Stimulated activated CD4-positive, alpha-beta T cell treated with anti-CD3 and anti-CD28 coated beads, Interleukin-2, amount 100 ng/mL, for 48 hours (primary cell): ENCODE measurements at regions not wholly inside any gene's neighbourhood (a gene's known extent, or its start where the extent isn't known, plus 50 kb on each side); places are given as distances from the start of the nearest gene placed in this dataset.
"Not testable (repeated sequence)": the region's sequence is repeated elsewhere in the genome, so short reads cannot be mapped to it uniquely, and the experiment has no call there.

ENCODE experiments used
- DNase-seq, 2 donors: peaks; one replicate each; pipeline ENCODE4 v3.0.0-alpha.2; 2020

DNA sequence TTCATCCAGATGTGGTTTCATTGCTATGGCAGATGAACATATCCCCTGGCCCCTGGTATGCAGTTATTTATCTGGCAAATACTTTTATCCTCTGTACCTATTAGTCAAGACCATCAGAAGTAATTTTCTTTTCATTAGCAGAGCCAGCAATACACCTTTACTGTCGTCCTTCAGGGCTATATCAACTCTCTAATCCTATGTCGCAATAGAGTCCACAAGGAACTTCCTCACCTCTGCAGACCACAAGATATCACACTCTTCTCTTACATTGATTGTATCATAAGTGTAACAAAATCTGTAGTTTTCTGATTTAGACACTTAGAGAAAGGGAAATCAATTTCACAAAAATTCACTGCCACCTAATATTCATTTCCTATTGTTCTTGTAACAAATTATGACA is 252.9 kb upstream of the DCC start:
- no peak for DNase-seq

DNA sequence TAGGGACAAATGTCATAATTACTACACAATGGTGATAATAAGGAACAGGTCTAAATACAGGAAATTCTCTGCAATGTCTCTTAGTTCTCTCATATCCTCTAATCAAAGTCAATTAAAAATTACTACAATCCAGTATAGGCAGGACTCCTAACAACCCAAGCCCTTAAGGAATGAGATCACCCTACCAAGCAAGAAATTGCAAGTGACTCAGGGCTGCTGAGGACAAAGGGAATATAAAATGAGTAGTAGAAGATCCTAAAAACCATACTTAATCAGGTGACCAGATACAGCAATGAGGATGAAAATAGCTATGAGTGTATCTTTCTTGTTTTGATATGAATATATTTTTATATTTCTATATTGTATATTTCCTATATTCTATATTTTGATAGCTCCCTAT is 250.0 kb upstream of the DCC start:
- no peak for DNase-seq

DNA sequence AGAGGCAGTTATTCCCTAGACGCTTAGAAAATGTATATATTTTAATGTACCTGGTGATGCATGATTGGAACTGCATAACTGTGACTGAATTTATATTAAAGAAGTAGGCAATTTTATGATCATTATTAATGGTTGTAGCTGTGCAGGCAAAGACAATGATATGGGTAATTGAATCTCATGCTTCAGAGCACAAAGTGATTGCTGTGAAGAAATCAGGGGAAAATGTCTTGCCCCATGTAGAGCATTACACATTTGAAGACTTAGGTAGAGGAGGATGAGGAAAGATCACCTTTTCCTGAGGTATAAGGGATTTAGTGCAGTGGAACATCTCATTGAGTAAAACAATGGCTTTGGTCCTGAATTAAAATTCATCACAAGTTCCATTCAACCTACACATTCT is 246.8 kb upstream of the DCC start:
- DNase-seq: no peak

DNA sequence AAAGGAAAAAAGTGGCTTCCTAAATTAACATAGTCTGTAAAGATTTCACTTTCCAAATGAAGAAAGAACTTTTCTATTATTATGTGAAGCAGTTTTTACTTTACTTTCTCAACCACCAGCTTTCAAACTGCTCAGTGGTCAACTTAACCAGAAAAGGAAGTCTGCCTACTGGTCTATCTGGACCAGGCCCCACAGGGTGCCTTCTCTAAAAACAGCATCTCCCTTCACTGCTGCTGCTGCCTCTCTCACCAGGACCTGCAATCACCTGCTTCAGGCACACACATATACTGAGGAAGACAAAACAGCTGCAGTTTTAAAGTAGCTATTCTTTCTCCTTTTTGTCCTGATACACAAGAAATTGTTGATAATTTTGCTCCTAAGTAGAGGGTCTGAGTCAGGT is 221.3 kb upstream of the DCC start:
- no peak for DNase-seq

DNA sequence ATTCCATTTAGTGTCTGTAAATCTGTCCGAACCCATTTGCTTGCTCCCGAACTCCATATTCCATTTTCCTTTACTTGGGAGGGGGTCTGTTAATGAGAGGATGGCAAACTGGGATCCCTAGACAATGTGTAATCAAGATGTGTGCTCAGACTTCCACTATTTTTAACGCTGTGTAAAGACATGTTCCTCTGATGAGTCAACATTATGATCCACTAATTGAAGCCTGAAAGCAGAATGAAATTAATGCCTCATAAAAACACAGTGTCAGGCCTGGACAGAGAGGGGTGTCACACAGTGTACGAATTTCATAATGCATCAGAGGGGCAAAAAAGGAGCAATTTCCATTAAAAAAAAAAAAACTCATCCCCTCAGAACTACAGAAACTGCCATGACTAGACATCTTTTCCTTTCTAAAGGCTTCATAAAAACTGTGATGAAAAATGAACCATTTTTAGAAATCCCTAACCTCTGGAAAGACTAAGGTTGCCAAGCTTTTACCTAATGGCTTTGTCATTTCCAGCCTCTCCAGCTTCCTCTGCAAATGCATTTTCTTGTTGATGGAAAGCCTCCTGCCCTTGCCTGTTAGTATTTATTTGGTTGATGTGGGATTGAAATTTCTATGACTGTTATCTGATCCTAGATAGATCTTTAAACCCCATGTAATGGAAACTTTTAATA is 209.2 kb upstream of the DCC start:
- no peak for DNase-seq

DNA sequence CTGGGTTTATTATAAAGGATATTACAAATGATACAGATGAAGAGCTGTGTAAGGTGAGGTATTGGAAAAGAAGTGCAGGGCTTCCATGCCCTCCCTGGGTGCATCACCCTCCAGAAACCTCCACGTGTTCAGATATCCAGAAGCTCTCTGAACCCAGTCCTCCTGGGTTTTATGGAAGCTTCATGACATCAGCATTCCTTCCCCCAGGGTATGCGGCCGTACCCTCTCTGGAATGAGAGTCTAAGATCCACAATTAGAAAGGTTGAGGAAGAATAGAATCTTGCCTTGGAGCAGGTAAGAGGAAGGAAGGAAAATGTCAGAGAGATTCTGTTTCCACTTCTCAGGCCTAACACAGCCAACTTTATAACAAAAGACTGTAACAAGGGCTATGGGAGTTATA is 208.2 kb upstream of the DCC start:
- no peak for DNase-seq

DNA sequence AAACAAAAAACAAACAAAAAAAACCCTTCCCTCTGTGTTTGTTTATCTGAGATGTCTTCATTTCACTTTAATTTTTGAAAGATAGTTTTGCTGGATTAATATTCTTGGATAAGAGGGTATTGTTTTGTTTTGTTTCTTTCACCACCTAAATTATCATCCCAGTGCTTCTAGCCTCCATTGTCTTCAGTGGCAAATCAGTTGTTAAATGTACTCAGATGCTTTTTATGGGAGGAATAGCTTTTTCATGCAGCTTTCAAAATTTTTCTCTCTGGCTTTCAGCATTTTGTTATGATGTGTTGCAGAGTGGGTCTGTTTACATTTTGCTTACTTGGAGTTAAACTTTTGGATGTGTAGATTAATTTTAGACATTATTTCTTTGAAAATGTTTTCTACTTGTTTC is 203.5 kb upstream of the DCC start:
- no peak for DNase-seq

DNA sequence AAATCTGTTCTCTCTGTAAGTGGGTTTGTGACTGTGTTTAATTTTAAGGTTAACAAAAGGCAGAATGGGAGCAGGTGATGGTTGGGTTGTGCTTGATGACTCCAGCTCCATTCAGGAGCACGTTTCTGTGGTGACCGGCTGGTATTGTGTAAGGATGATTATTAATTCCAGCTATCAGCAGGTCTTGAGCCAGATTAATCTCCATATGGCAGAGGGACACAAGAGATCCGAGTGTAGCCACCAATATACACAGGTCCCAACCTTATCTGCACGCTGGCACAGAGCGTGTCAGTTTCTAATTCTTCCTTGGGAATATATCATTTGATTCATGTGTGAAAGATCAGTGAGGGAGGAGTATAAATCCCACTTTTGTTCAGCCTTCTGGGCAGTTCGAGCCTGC is 199.0 kb upstream of the DCC start:
- DNase-seq: no peak

DNA sequence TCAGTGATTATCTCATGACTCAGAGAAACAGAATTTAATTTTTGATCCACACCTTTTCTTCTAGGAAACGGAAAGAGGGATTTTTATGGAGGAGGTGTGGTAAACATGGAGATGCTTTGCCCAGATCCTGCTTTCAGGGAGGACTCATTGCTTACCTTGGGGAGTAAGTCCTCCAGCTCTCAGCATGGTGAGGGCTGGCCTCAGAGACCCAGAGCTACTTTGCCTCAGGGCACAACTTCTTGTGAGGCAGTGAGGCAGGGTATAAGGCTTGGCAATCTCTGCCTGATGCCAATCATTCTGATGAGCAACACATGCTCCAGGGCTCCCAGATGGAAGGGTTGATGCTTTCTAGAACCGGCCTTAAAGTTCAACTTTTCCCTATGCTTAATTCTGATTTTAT is 189.9 kb upstream of the DCC start:
- no peak for DNase-seq

DNA sequence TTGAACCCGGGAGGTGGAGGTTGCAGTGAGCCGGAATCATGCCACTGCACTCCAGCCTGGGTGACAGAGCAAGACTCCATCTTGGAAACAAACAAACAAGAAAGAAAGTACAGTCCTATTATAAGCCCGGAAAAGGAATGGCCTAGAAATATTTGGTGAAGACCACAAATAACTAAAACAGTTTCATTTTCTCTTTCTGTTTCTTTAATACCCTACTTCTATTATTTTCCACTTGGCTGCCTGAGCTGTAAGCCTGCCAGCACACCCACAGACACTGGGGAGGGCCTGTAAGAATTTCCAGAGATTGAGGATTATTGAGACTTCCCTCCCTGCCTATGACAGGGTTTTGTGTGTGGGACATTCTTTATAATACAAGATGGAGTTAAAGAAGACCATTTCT is 188.0 kb upstream of the DCC start:
- DNase-seq: no peak

DNA sequence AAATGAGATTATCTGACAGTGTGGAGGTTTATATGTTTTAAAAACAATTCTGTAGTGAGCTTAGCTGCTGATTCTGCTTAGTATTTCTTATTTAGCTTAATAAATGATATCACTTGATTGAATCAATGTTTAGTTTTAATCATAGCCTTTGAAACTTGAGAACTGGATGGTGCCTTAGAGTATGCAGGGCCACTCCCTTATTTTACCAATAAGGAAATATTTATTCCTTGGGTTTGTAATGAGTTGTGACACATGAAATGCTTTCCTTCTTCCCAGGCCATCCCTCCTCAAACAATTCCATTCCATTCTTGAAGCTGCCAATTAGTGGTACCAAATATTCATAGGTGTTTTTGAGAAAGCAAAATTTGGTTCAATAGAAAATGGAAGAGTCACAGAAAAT is 183.8 kb upstream of the DCC start:
- no peak for DNase-seq

DNA sequence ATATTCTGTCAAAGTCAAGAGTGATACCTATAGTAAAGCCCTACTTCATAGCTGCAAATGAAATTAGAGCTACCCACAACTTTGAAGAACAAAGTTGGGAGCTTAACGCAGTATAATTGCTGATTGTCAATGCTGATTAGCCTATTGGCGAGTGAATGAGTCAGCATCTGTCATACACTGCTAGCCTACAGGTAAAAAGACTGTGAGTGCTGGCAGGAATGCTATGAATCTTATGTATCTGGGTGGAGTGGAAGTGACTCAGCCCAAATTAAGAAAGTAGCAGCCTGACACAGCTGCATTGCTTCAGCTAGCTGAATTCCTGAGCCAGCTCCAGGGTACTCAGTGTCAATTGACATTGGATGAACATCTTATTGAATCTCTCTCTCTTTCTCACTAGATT is 179.4 kb upstream of the DCC start:
- DNase-seq: no peak

DNA sequence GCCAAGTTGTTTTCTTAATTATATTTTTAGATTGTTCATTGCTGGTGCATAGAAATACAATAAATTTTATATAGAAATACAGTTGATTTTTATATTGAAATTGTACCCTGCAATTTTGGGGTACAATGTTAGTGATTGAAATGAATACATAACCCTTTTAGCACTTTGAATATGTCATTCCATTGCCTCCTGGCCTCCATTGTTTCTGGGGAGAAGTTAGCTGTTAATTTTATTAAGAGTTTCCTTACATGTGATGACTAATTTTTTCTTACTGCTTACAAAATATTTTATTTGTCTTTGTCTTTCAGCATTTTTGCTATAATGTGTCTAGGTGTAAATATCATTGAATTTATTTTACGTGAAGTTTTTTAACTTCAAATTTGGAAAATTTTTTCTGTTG is 176.5 kb upstream of the DCC start:
- DNase-seq: no peak

DNA sequence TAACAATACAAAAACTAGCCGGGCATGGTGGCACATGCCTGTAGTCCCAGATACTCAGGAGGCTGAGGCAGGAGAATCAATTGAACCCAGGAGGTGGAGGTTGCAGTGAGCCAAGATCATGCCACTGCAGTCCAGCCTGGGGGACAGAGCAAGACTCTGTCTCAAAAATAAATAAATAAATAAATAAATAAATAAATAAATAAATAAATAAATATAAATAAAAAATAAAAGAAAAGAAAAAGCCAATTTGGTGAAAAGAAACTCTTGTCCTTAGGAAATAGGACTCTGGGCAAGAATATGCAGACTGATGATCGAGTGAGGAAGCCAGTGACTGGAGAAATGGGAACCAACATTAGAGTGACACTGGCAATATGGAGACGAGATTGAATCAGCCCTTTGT is 171.9 kb upstream of the DCC start:
- not testable (repeated sequence) for DNase-seq

DNA sequence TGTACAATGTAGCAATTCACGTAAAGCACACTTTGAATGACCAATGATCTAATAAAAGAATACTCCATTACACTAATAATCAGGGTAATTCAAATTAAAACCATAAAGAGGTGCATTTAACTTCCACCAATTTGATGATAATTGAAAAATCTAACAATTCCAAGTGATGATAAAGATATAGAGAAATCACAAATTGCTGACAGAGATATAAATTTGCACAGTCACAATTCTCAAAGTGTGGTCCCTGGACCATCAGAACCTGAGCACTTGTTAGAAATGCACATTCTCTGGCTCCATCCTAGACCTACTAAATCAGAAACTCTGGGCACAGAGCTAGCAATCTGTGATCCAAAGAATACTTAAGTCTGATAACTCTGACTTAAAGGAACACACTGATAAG is 165.8 kb upstream of the DCC start:
- DNase-seq: no peak

DNA sequence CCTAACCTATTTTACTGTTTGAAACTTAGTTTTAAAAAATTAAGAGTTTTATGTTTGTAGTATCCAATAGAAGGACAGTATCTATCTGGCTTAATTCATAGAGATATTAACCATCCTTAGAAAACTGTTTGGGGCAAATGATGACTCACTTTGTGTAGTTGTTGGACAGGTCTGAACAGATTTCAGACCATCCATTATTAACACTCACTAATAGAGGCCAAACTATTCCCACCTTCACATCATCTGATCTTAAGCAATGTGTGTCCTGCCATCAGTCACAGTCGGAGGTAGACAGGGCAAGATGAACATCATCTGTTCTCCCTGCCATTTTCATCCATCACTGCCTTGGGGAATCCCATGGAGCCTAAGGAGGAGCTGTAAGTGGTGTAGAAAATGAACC is 164.6 kb upstream of the DCC start:
- DNase-seq: no peak

DNA sequence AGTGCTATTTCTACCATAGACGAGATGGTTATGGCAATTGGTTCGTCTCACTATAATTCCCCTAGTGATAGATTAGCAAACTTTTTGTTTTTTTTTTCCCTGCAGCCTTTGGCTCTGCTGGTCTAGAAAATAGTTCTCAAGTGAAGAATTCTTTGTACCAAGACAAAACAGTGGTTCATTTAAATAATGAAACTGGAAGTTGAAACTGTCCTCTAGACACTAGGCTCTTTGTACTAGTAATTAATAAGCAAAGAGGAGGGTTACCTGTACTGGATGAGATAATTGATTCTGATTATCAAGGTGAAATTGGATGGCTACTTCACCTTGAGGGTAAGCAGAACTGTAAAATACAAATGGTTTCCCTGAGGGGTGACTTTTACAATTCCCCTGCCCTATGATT is 156.9 kb upstream of the DCC start:
- no peak for DNase-seq

DNA sequence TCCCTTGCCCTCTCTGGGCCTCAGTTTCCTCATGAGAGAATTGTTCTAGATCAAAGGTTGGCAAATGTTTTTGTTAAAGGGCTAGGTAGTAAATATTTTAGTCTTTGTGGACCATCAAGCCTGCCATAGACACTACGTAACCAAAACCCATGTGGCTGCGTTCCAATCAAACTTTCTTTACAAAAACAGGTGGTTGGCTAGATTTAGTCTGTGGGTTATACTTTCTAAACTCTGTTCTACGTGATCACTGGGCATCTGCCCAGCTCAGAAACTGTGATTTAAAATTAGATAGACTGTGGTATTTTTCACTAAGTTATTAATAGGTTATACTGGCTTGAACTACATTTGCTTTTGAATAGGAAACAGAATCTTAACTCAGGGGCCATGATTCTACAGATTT is 149.8 kb upstream of the DCC start:
- no peak for DNase-seq

DNA sequence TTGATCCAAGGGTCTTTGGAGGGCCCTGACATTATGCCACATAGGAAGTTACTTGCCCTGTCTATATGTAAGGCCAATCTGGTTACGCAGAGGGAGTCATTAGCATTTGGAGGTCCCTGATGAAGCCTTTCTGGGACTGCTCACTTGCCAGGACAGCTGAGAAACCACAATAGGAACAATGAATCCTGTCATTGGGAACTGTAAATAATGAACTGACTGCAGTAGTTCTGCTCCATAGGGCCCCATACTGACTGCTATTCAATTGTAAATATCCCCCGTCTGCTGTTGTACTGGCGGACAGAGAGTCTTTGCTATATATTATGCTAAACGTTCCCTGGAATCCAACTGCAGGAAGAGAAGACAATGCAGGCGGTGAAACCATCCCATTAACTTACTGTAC is 149.4 kb upstream of the DCC start:
- no peak for DNase-seq

DNA sequence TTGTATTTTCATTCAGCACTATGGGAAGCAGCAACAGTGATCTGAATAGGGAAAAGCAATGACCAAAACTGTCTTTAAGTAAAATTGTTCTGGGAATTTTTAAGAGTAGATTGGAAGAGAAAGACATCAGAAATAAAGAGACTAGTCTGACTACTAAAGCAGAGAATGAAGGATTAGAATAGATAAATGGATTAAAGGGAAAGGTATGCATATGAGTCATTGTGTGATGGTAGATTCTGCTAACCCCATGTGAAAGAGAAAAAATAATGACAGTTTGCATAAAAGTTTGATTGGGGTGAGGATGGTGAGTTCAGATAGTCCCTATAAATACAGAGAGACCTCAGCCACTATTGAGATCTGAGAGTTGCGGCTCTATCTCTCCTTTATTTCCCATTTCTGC is 139.6 kb upstream of the DCC start:
- no peak for DNase-seq

DNA sequence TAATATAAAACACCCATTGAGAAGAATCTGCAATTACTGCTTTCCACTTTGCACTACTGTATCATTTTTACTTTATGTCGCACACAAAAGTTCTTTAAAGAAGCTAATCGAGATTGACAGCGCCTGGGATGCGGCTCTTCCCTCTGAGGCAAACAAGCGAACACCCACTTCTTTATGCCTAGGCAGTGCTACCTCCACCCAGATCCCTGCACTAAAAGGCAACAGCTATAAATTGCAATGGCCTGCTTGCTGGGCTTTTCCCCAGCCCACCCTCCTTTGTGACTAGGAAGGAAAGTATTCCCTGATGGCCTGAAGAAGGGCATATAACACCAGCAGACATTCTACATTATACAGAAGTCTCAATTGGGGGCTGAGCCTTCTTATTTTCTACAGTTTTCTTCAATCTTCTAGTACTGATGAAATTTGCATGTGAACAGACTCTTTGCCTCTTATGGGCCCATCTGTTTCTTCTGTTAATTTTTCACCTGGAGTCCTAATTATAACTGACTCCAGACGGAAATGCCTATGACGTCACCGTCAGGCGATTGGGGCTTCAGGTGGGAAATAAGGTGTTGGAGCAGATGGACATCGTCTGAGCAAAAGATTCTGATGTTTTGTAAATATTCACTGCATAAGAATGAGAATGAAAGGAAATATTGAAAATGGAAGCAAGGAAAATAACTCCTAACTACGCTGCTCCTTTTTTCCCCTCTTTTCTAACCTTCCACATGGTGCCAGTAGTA is 138.9 kb upstream of the DCC start:
- DNase-seq: no peak

DNA sequence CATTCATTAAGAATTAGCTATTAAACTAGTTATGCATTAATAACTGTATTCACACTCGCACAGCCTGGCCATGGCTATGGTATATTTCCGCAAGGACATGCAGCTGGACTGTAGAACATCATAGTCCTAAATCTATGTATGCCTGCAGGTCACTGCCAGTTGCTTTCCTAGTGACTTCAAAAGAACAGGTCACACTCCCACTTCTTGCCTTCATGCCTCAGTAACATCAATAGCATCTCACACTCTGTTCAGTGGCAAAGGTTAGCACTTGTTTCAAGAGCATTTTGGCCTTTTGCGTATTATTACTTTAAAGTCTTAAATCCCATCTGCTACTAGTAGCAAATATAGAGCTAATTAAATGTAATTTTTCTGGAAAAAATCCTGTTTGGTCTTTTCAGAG is 131.4 kb upstream of the DCC start:
- no peak for DNase-seq

DNA sequence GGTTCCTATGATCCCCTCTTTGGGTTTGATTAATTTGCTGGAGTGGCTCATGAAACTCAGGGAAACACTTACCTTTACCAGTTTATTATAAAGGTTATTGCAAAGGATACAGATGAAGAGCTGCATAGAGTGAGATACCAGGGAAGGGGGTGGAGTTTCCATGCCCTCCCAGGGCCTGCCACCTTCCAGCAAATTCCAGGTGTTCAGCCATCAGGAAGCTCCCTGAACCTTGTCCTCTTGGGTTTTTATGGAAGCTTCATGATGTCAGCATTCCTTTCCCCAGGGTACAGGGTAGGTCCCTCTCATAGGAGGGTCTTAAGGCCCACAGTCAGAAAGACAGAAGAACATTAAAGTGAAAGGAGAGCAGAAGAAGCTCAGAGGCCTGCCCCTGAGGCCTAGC is 123.9 kb upstream of the DCC start:
- DNase-seq: no peak

DNA sequence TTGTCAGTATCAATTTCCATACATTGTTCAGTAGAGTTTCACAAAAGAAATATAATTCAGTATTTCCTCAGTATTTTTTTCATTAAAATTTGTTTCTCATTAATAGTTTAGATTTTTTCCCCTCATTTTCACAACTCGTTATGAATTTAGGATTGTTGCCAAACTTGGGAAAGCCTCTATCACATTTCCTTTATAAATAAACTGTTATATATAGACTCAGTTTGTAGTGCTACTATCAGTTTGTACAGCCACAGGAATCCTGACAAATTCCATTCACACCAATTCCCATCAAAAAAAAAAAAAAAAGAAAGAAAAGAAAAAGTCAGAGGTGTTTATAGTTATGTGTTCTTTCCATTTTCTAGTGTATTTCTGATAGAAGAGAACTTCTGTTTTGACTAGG is 123.3 kb upstream of the DCC start:
- no peak for DNase-seq

DNA sequence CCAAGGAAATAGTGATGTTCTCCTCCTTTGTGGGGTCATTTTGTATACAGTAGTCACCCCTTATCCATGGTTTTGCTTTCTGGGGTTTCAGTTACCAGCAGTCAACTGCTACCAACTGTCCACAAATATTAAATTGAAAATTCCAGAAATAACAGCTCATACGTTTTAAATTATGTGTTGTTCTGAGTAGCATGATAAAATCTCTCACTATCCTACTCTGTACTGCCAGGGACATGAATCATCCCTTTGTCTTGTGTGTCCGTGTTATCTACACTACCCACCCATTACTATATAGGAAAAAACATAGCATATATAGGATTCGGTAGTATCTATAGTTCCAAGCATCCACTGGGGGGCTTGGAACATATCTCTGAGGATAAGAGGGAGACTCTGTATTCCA is 120.9 kb upstream of the DCC start:
- DNase-seq: no peak
